GM12878 (cell line): ENCODE measurements at regions not wholly inside any gene's neighbourhood (a gene's known extent, or its start where the extent isn't known, plus 50 kb on each side); places are given as distances from the start of the nearest gene placed in this dataset.

Experiments used
- ASH2L ChIP-seq: fragments of 300-600, 200-600 bp; sonication (generic); IDR thresholded peaks from 2 replicates; pipeline ENCODE4 v1.6.1; 2017; ENCODE audit warnings: low read depth, mild to moderate bottlenecking, borderline replicate concordance
- E2F4 ChIP-seq: IDR thresholded peaks from 2 replicates; pipeline ENCODE4 v1.6.1; 2012; ENCODE audit warnings: low read depth, low read length, improper control_type of control experiment
- POLR2AphosphoS5 ChIP-seq: IDR thresholded peaks from 2 replicates; pipeline ENCODE4 v1.6.1; 2011; ENCODE audit warnings: mild to moderate bottlenecking, low read length, inconsistent platforms
- RCOR1 ChIP-seq: conservative IDR thresholded peaks from 2 replicates; pipeline ENCODE4 v1.6.1; 2012; ENCODE audit warnings: low read depth, low read length, improper control_type of control experiment
- USF2 ChIP-seq: IDR thresholded peaks from 2 replicates; pipeline ENCODE4 v1.6.1; 2011; ENCODE audit warnings: low read depth, low read length, improper control_type of control experiment, borderline replicate concordance

GRCh38 chr9:1327467-1327866, 277.3 kb downstream of the DMRT2 start:
- no peak for TF ChIP-seq USF2
- no peak for TF ChIP-seq E2F4
- no peak for TF ChIP-seq ASH2L
- no peak for TF ChIP-seq RCOR1
- TF ChIP-seq POLR2AphosphoS5: no peak
